ENCODE measurements at regions not wholly inside any gene's neighbourhood (a gene's known extent, or its start where the extent isn't known, plus 50 kb on each side); places are given as distances from the start of the nearest gene placed in this dataset.
"Not testable (repeated sequence)": the region's sequence is repeated elsewhere in the genome, so short reads cannot be mapped to it uniquely, and the experiment has no call there.

- not testable (repeated sequence) for DNase-seq
Measured at GRCh38 chr6:82517896-82518295, 154.3 kb downstream of the TPBG start.

DNA sequence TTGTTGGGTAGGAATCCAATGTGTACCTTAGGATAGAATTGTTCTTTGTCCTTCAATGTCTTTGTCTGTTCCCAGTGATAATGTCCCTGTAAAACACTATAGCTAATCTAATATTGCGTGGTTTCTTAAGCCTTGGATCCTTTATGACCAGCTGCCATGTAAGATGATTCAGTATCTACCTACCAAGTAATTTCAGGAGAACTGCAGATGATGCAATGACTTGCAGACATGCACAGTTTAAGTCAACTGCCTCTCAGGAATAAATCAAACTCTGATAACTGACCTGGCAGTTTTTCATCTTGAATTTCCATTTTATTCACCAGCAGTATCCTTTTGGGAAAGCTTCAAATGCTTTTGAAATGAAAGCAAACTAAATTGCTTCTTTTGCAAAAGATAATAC, 157.8 kb downstream of the TPBG start:
- DNase-seq = no peak

- DNase-seq = no peak
Measured at GRCh38 chr6:82521861-82522260, 158.2 kb downstream of the TPBG start.

GRCh38 chr6:82524031-82524430, 160.4 kb downstream of the TPBG start:
- no peak for DNase-seq

DNA sequence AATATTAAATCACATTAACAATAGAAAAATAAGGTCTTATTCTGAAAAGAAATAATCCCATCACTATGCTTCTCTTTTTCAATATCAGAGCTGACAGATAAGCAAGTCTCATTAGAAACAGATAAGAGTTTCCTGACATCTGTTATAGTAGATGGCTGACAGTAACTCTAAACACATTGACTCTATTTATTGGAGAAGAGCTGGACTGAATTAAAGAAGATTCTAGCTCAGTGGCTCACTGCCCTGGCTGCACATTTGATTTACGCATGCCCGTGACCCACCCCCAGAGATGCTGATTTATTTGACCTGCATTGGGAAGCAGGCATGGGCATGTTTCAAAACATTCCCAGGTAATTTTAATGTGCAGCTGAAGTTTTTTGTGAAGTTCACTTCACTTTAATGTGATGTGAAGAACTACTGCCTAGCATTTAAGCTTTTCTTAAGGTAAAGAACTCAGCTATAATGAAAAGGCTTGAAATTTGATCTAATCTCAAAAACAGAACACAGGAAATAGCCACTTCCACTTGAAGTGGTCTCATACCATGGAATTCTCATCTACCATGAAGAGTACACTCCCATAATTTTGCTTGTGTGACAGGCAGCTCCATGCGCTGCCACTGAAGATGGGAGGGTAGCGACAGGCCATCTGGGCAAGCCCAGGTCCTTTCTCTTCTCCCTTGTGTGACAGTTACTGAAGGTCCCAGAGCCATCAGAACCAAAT, 162.3 kb downstream of the TPBG start:
- DNase-seq = no peak

DNA sequence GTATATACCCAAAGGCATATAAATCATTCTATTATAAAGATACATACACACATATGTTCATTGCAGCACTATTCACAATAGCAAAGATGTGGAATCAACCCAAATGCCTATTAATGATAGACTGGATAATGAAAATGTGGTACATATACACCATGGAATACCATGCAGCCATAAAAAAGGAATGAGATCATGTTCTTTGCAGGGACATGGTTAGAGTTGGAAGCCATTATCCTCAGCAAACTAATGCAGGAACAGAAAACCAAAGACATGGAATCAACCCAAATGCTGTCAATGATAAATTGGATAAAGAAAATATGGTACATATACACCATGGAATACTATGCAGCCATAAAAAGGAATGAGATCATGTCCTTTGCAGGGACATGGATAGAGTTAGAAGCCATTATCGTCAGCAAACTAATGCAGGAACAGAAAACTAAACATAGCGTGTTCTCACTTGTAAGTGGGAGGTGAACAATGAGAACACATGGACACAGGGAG, 166.4 kb downstream of the TPBG start:
- DNase-seq = not testable (repeated sequence)

DNA sequence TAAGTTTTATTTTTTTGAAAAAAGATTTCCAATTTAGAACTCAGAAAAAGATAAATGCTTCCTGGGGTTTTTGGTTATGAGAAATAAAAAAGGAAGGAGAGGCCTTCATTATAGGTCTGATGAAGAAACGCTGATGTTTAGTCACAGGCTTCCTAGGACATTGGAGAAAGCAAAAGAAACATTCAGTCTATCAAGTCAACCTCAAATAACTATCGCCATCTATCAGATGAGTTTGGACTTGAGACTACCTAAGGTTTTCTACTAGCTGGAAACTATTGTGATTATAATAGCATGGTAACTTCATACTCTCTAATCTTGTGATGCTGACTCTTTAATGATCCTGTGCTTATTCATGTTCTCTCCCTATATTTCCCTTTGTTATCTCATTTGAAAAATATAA, 171.3 kb downstream of the TPBG start:
- DNase-seq = no peak

- DNase-seq = not testable (repeated sequence)
Measured at GRCh38 chr6:82549480-82549879, 185.9 kb downstream of the TPBG start.

DNA sequence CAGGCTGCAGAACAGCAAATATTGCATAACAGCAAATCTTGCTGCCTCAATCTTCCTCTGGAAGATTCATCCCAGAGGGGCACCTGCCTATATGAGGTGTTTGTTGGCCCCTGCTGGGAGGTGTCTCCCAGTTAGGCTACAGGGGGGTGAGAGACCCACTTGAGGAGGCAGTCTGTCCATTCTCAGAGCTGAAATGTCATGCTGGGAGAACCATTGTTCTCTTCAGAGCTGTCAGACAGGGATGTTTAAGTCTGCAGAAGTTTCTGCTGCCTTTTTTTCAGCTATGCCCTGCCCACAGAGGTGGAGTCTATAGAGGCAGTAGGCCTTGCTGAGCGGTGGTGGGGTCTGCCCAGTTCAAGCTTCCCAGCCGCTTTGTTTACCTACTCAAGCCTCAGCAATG, 187.7 kb downstream of the TPBG start:
- DNase-seq = not testable (repeated sequence)

DNA sequence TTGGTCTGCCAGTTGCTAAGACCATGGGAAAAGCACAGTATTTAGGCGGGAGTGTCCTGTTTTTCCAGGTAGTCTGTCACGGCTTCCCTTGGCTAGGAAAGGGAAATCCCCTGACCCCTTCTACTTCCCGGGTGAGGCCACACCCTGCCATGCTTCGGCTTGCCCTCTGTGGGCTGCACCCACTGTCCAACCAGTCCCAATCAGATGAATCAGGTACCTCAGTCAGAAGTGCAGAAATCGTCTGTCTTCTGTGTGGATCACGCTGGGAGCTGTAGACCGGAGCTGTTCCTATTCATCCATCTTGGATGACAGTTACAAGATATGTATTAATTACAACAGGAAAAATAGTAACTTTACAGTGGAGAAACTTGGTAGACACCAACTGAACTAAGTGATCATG, 188.2 kb downstream of the TPBG start:
- no peak for DNase-seq

- no peak for DNase-seq
Measured at GRCh38 chr6:82553863-82554531, 190.4 kb downstream of the TPBG start.

DNA sequence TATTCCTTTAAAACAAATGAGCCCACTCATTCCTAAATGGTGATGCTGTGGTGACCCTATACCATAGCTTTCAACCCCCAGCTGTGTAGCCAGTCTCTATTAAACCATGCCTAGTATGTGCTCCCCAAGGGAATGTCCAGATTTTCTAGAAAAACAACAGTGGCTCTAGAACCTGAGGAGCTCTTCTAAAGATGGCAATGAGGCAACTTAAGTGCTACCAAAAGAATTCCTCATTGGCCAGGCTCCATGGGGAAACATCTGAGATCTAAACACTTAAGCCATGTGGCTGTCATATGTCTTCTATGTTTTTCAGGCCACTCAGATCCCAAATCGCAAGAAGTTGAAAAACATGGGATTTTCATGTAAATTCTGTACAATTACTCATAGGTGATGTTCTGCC, 191.0 kb downstream of the TPBG start:
- no peak for DNase-seq

- DNase-seq = no peak
Measured at GRCh38 chr6:82555801-82556200, 192.2 kb downstream of the TPBG start.

DNA sequence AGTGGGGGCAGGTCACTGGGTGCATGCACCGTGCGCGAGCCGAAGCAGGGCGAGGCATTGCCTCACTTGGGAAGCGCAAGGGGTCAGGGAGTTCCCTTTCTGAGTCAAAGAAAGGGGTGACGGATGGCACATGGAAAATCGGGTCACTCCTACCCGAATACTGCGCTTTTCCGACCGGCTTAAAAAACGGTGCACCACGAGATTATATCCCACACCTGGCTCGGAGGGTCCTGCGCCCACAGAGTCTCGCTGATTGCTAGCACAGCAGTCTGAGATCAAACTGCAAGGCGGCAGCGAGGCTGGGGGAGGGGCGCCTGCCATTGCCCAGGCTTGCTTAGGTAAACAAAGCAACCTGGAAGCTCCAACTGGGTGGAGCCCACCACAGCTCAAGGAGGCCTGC, 194.9 kb downstream of the TPBG start:
- not testable (repeated sequence) for DNase-seq

- DNase-seq = no peak
Measured at GRCh38 chr6:82567621-82568020, 204.0 kb downstream of the TPBG start.

DNA sequence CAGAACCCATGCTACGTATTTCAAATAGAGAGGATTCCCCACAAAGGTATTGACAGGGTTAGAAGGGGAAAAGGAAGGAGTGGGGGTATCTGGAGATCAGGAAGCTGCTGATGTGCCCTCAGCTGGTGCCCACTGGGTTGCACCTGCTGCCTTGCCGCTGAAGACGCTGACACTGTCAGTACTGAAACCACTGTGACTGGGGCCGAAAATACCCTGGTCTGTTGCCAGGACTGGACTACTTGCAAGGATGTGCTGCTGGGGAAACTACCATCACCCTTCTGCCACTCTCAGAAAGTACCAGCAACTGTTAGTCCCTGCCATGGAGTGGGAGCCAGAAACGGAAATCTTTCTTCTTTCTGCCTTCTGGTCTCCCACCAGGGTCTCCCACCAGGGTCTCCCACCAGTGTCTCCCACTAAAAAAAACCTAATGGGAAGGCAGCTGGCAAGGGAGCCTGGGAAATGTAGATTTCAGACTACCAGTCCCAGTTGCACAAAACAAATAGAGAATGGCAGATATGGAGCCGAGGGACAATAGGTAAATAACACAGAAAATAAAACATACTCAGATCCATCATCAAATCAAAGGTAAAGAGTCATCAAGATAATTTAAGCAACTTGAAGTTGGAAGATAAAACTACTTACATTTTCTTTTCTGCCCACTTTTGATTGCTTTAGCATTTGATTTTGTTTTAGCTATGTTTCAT, 204.8 kb downstream of the TPBG start:
- no peak for DNase-seq

DNA sequence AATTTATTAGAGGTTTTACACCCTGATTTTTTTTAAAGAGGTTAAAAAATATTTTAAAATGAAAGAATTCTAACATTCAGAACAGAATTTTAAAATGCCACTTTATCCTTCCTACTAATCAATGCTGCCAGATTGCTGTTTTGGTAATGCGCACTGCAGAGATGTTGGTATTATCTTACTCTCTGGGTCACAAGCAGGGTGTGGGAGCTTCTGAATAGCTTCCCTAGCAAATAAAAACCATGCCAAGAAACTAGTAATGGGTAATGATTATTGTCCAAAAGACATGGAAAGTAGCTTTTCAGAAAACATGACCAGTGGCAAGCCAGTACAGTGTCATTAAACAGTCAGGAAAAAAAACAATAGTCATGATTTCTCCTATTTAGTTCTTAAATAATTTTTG, 205.4 kb downstream of the TPBG start:
- no peak for DNase-seq

DNA sequence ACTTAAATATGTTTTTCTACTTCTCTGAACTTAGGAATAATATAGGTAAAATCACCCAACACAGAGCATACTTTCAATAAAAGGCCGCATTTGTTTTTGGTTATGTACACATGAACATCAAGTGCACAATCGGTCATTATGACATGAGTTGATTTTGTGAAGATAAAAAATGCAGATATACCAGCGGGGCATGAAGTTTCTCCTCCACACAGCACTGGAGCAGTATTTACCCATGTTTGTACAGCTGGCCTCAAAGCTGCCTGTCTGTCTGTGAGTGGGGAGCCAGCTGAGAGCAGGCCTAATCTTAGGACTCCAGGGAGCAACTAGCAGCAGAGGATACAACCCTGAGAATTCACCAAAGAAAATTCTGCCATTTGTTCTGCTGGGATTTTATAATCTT, 206.5 kb downstream of the TPBG start:
- DNase-seq = no peak

GRCh38 chr6:82571455-82571854, 207.8 kb downstream of the TPBG start:
- DNase-seq = no peak

DNA sequence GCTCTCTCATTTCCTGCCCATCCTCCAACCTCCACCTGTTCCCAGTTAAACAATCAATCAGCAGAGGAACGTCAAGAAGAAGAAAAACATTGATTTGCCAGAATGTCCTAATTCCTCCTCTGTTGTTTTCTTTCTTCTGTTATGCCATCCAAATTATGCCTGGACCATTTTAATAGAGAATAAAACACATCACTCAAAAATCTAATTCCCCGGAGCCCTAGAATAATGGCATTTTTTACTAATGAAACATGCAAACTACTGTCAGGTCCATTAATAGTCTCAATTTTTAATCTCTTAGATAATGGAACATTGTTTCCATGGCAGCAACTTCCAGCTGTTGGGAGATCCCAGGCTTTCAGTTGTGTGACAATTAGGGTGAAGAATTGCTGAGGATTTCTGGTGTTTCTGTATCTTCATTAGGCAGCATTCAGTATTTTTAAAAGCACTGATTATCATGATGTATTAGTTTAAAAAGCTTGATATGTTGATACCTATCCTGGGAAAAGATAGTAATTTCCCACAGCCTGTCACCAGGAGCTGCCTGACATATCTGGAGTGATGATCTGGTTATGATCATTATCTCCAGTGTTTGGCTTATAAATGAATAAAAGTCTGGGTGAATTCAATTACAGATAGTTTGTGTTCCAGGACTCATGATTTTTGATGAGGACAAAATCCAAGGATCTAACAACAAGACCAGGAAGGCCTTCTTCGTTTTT, 209.8 kb downstream of the TPBG start:
- no peak for DNase-seq

- no peak for DNase-seq
Measured at GRCh38 chr6:82576284-82576683, 212.7 kb downstream of the TPBG start.

GRCh38 chr6:82584194-82584695, 220.6 kb downstream of the TPBG start:
- DNase-seq = no peak

DNA sequence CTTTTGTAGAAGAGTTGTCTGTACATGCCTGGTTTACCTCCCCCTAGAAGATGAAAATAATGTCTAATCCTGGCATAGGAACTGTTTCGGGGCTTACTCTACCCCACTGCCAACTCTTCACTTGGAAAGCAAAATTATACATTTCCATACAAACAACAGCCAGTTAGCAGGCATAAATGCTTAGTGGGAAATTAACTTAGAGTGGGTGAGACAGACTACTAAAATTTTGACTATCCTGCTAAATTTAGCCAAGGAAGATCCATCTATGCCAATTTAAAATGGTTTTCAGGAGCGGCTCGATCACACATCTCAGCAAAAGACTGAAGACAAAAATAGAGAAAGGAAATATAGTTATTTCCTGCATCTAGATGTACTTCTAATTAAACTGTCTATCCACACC, 221.2 kb downstream of the TPBG start:
- DNase-seq = no peak
